B cell (primary cell): ENCODE measurements at regions not wholly inside any gene's neighbourhood (a gene's known extent, or its start where the extent isn't known, plus 50 kb on each side); places are given as distances from the start of the nearest gene placed in this dataset.

ENCODE experiments used
- EZH2 ChIP-seq: IDR thresholded peaks from 2 replicates; pipeline ENCODE4 v1.6.1; 2012; ENCODE audit warnings: borderline replicate concordance, low read depth, mild to moderate bottlenecking, moderate library complexity, low read length; ENCODE audit not compliant: insufficient read depth, poor library complexity, severe bottlenecking
- TF ChIP-seq, protein P1 (sequence below): fragments of 200-600 bp; IDR thresholded peaks from one replicate; pipeline ENCODE4 v1.8.0; 2022; ENCODE audit warnings: antibody characterized with exemption, mild to moderate bottlenecking

DNA sequence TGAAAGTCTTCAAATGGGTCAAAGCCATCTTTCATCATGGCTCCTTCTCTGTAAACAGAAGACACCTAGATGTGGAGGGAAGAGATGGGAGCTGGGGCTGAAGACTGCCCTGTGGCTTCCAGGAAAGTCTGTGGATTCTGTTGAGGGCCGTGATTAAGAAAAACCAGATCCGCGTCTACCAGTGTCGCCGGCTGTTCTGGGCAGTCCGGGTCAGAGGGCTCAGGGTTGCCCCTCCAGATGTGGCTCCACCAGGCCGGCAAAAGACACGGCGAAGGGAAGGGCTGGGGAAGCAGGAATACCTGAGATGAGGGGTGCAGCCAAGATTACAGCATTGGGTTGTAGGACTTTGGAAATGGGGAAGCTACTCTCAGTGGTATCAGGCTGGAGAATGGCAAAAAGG, 162.6 kb downstream of the RHOU start:
- TF ChIP-seq, protein P1, sequence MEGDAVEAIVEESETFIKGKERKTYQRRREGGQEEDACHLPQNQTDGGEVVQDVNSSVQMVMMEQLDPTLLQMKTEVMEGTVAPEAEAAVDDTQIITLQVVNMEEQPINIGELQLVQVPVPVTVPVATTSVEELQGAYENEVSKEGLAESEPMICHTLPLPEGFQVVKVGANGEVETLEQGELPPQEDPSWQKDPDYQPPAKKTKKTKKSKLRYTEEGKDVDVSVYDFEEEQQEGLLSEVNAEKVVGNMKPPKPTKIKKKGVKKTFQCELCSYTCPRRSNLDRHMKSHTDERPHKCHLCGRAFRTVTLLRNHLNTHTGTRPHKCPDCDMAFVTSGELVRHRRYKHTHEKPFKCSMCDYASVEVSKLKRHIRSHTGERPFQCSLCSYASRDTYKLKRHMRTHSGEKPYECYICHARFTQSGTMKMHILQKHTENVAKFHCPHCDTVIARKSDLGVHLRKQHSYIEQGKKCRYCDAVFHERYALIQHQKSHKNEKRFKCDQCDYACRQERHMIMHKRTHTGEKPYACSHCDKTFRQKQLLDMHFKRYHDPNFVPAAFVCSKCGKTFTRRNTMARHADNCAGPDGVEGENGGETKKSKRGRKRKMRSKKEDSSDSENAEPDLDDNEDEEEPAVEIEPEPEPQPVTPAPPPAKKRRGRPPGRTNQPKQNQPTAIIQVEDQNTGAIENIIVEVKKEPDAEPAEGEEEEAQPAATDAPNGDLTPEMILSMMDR: no peak
- TF ChIP-seq EZH2: no peak
